ENCODE measurements at regions not wholly inside any gene's neighbourhood (a gene's known extent, or its start where the extent isn't known, plus 50 kb on each side); places are given as distances from the start of the nearest gene placed in this dataset.

DNA sequence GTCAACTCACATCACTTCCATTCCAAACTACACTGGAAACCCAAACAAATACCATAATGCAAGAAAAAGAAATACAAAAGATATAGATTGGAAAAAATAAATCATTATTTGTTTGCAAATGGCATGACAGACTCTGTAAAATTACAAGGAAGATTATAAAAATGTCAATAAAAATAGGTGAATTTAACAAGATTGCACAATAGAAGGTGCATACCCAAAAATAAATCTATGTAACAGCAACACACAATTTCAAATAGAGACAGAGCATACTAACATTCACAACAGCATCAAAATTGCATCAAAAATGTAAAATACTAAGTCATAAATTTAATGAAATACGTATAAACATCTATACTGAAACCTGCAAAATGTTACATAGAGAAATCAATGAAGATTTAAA, 1140.0 kb upstream of the GJE1 start:
- DNase-seq (ENCODE audit: low read depth): no peak

DNA sequence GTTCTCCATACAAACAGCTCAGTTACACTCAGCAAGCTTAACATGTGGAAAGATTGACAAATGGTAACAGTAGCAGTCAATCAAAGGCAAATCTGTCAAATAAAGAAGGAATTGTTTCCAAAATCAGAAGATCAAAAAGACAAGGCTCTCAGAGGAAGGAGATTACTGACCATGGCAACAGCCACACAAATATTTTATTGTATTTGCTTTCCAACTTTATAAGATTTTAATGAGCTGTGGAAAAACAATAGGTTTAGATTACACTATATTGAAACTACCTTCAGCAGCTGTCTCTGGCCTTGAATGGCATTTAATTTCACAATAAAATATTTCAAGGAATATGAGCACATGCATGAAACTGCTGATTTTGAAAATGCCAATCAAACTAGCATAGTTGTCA, 1143.9 kb upstream of the GJE1 start:
- DNase-seq (ENCODE audit: low read depth): peak; percentile 63

DNA sequence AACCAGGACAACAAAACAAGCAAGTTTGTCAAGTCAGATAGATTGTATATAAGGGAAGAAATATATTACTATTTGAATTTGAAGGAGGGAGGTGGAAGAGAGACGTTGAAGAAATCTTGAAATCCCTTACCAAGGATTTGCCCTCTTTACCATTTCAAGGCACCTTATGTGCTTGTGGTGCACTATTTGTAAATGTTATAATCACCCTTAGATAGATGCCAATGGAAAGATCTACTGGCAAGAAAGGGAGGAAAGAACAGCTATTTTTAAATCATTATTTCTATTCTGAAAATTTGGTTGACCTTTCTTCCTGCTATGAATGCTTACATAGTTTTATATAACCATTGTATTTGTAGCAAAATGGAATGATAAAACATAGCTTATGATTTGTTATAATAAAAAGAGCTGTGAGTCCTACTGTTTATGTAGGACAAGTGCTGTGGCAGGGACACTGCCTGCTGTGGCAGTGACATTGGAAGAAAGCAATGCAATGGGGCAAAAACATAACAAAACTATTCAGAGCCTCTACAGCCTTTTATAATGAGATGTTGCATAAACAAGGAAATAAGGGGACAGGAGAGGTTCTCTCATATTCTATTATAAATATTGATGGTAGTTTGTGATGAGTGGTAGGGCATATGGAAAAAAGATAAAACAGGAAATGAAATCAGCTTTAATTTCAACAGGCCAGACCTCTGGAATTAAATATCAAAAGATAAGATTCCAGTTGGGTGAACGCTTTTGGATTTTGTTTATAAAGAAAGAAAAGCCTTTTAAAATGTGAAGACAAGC, 1145.2 kb upstream of the GJE1 start:
- no peak for DNase-seq (ENCODE audit: low read depth)

DNA sequence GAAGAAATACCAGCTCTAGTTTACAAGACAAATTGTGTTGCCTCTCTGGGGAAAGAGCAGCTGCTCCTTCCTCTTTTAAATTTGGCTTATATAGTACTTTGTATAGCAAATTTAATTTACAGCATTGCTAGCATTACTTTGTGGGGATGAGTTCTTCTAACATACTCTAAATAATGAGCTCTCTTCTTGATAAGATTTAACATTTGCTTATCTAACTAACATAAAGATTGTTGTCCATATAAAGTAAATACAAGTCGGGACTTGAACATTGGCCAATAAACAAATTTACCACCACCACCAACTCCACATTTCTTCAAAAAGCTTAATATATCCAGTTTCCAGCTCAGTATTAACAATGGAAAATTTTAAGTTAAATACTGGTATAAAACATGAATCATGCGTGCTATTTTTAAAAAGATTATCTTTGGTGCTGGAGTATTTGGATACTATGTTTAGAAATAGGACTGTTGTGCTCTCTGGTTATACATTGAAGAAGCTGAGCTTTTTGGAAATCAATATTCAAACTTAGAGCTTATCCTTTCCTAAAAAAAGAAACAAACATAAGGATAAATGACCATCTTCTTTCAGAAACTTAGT, 1146.9 kb upstream of the GJE1 start:
- DNase-seq (ENCODE audit: low read depth): peak; percentile 31

DNA sequence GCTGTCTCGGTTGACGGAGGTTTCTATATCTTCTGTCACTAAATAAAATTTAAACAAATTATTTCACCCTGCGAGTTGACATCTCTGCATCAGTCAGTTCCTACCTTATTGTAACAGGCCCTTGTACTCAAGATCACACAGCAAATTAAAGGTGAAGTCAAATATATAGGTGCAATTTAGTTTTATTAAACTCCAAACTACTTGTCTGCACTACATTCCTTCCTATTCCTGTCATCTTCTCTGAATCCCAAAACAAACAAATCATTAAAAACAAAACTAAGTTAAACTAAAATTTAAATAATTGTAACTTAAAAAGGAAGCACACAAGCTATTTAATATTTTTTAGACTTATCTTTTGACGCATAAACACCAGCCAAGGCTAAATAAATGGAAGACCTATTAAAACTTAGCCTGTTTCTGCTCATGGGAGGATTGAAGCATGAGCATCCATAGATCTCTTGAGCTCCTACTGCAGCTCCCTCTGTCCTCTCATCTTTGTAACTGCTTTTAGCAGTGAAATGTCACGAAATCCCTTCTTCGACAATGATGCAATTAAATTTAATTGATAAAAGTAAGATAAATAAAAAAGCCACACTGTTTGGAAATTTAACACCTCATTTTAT, 1152.3 kb upstream of the GJE1 start:
- DNase-seq (ENCODE audit: low read depth): peak; percentile 26

DNA sequence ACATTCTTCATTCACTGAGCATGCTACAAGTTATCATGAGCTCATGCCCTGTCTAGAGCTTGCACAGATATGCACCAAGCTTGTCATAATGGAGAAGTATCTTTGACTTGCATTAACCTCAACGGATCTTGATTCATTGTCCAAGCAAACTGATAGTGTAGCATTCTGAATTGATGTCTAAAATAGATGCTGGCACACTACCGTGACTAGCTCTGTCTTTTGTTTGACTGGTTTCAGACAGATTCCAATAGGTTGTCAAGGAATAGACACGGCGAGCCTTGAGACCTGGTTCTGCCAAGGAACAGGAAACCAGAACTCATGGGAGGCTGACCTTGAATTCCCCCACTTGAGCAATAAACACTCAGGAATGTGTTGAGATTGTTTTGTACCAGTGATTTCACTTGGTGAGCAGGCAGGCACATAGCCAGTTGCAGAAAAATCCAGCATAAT, 1153.1 kb upstream of the GJE1 start:
- peak; percentile 68 for DNase-seq (ENCODE audit: low read depth)

DNA sequence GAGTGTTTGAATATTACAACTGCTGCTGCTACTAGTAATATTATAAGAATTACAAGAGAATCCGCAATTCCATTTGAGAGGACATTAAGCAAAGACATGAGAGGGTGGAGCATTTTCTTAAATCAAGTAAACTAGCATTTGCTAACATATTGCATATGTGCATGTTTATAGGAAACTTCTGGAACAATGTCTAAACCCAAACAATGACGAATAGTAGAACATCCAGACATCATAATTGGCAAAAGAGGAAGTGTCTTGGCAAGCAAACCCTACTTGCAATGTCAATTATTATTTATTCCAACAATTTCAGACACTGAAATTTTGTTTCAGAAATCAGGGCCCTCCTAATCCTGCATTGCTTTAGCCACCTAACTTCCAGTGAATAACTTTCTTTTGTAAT, 1155.3 kb upstream of the GJE1 start:
- no peak for DNase-seq (ENCODE audit: low read depth)

DNA sequence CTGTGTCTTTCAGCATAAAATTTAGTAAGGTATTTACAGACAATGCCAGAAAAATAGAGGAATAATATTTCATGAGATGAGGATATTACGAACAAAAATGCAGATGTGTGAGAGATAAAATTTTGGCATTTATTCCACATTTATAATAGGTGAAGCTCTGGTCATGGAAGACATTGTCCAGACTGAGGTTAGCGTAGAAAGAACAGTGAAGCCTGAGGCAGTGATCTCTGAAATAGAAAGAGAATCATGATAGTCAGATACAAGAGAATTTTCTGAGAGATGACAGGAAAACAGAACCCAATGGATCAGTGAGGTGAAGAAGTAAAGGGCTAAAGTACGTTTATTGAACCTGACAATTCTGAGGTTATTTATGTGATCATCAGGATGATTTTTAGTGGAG, 1155.9 kb upstream of the GJE1 start:
- no peak for DNase-seq (ENCODE audit: low read depth)

DNA sequence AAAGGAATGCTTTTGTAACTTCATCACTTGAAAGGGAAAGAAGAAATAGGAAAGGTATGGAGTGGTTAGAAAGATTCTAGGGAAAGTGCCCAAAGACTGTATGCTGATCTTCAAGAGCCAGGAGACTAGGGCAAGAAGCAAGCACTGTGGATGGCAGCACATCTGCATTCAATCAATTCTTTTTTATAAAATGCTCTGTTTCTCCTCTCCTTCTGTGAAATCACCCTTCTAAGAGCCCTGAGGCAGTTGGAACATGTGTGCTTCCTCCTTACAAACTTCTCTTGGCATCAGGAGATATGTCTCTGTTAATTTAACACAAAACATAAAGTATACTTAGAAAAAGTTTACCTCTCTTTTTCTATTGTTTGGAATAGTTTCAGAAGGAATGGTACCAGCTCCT, 1162.2 kb upstream of the GJE1 start:
- no peak for DNase-seq (ENCODE audit: low read depth)

DNA sequence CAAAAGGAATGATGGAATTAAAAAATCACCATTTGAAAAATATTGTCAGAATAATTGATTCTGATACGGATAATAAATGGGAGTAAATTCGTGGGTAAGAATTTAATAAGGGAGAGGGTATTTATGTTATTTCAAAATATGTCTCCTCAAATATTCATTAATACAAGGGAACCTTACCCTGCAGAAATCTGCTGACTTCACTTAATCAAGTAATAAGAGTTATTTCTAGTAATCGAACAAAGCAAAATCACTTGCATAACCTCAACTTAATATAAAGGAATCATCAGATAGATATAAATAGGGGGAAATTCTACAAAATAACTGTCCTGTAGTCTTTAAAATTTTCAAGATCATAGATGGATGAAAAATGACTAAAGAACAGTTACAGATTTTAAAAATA, 1164.7 kb upstream of the GJE1 start:
- no peak for DNase-seq (ENCODE audit: low read depth)

DNA sequence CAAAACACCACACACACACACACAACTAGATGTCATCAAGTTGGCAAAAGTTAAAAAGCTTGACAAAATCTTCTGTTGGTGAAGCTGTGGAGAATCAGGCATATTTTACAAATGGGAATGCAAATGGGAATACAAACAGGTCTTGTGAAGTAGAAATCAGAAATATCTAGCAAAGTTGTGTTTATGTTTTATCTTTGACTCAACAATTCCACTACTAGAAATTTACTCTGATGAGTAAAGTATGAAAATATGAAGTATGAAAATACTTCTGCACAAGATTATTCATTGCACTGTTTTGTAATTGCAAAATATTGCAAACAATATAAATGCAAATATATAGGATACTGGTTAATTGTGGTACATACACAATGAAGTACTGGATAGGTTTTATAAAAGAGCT, 1166.0 kb upstream of the GJE1 start:
- no peak for DNase-seq (ENCODE audit: low read depth)

DNA sequence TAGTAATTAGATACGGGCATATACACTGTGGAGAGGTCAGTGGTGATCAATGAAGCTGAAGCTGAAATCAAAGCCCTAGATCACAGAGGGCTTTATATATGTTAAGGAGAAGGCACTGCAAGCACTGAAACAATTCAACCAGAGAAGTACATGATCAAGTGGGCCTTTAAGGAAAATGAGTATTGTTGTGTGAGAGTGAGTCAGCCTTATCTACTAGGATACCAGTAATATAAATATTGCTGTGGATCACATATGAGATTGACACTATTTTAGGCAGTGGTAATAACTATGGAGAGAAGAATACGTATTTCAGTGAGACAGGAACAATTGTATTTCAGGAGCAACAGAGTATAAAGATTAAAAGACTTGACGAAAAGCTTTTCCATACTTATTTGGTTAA, 1172.2 kb upstream of the GJE1 start:
- DNase-seq (ENCODE audit: low read depth): no peak

DNA sequence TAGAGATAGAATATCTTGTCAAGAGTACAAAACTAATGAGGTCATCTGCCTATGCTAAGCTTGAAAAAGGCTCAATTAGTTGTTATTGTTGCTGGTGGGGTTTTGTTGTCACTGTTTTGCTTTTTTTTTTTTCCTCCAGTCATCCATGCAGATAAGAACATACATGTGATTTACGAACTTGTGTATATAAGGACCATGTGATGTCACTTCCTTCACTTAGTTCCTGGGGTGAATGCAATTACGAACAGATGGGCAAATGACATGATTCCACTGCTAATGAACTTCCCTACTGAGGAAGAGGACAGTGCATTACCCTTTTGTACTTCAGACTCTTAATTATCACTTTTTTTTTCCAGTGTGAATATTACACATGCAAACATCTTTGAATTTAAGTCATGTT, 1175.3 kb upstream of the GJE1 start:
- no peak for DNase-seq (ENCODE audit: low read depth)

DNA sequence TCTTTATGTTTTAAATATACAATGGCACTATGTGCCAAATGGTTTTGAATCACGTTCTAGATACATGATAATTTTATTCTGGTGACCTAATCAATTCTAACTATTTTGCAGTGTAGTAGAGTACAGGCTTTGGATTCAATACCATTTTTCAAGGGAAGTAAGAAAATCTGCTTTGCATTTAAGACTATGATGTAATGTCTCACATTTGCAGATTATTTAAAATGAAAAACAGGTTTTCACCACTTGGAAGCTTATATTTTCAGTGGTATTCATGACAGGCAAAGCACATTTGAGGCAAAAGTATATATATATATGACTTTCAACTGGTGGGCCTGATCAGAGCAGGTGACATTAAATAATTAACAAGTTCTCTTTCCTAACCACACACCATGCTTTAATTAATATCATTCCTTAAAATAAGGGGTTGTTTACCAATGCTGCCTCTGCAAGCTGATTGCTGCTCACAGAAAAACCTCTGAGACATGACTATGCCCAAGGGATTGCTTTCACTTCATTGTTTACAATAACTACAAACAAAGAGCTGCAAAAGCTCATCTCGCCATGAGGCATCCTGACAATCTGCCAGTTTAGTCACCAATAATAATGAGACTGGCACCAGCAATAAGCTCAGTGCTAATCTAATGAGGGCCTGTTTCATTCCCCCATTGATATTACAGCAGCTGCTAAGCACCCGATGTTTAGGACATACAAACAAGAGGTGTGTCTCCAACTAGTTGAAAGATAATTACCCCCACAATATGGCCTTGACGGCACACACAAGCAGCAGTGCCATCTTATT, 1176.0 kb upstream of the GJE1 start:
- peak; percentile 14 for DNase-seq (ENCODE audit: low read depth)

DNA sequence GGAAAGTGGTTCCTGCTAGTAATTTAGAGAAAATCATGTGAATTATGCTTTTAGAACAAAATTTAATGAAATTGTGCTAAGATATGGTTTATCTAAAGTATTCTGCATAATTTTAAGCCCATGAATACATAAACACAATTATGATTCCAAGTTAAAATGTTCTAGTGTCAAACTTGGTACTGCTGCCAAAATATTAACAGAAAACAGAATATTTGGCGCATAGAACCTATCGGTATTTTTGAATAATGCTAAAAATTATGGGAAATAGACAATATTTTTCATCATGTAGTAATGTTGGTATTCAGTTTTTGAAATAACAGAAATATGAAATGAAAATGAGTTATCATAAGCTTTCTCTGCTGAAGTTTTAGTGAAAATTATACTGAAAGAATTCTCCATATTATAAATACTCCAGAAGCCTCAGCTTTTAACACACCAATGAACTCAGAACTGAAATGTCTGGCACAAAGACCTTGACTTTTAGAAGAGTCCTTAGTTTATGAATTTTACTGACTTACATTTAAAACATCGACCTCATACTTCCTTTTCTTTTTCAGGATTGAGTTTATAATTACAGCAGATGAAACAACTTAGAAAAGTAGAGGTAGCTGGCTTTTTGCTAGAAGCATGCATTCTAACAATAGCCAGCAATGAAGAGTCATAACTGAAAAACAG, 1192.3 kb upstream of the GJE1 start:
- DNase-seq (ENCODE audit: low read depth): no peak

DNA sequence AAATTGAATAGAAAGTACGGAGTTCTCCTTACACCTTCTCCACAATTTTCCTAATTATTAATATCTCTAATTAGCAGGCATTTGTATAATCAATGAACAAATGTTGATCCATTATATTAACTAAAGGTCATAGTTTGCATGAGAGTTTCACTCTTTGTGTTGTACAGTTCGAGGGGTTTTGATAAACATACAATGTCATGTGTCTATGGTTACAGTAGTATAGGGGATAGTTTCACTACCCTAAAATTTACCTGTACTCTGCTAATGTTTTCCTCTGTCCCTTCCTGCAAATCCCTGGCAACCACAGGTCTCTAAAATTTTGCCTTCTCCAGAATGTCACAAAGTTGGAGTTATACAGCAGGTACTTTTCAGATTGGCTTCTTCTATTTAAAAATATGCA, 1199.8 kb upstream of the GJE1 start:
- no peak for DNase-seq (ENCODE audit: low read depth)

DNA sequence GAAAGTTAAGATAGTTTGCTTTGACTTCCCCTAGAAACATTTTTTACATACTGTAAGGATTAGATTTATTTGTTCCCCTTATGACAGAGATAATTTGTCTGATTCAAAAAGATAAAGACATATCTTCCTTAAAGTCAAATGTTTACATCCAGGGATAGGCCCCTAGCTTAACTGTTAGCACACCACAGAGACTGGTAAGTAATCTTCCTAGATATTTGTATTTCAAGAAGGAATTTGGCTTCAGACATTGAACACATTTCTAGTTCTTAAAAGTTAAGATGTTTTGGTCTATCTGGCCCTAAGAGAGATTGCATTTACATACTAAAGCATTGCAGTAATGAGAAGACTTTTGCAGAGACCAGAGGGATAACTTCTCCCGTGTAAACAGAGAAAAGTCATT, 1201.1 kb upstream of the GJE1 start:
- DNase-seq (ENCODE audit: low read depth): no peak

DNA sequence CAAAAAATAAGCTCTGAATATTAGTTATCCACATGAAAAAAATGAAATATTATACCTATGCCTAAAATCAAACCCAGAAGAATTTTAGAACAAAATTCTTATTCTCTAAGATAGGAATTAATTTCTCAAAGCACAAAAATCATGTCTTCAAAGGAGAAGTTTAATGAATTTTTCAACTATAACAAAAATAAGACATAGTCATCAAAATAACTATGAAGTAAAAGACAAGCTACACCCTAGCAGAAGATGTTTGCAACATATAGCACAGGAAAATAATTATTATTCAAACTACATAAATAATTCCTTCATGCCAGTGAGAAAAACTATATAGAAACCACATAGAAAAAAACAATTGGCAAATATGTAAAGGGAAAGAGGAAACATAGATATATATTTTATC, 1203.6 kb upstream of the GJE1 start:
- DNase-seq (ENCODE audit: low read depth): no peak

DNA sequence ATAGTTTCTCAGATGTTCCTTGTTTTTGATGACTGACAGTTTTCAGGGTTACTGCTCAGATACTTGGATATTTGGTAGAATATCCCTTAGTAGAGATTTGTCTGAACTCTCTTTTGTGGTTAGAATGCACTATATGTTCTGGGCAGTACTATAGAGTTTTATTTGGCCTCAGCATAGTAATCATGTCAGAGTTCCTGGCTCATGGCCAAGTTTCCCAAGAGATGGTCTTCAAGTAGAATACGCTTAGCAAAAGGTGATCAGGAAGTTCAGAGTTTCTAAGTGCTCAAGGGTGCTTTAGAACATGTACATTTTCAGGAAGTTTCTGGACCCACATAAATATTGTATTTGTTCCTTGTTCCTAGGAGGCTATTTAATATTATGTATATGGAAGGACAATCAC, 1209.7 kb upstream of the GJE1 start:
- DNase-seq (ENCODE audit: low read depth): no peak

DNA sequence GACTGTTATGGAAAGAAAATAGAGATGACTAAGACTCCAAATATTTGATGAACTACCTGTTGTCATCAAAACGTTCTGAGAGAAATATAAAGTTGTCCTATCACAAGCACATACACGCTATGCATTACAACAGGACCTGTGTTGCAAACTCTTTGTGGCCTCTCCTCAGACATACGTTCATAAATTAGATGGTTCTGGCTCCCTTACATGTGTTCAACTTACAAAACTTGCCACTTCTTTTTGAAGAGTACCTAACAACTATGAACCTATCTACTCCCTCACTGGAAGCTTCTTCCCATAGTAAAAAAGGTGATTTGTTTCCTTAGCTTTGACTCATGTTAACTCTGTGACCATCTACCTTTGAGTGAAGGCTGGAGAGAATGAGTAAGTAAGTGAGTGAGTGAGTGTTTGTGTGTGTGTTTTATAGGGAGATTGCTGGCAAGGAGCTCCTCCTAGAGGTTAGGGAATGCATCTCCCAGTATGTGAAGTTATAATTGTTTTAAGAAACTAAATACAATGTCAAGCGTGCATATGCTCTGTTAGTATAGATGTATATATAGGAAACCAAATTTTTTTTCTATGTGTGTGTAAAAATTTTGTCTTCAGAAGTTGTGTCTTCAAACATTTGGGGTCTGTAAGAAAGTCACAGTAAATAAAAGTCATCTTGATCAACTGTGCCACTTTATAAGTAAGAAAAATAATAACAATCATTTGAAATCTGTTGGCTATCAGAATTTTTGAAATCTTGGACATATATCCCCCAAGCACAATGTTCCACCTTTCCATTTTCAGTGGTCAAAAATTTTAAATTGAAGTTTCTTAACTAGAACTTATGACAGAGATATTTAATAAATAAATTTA, 1211.1 kb upstream of the GJE1 start:
- DNase-seq (ENCODE audit: low read depth): peak; percentile 76

Measured in myocyte (in vitro differentiated cells).